Keratinocyte (primary cell): ENCODE measurements at regions not wholly inside any gene's neighbourhood (a gene's known extent, or its start where the extent isn't known, plus 50 kb on each side); places are given as distances from the start of the nearest gene placed in this dataset.

Experiments
- EZH2 ChIP-seq: IDR thresholded peaks from one replicate; pipeline ENCODE4 v1.6.1; 2012; ENCODE audit warnings: inconsistent platforms, mild to moderate bottlenecking, low read length, moderate library complexity
- TF ChIP-seq, protein P1 (sequence below), 3 experiments: IDR thresholded peaks in 1 of 3; conservative IDR thresholded peaks in 1 of 3; optimal IDR thresholded peaks in 1 of 3; 2 replicates in 2 of 3; 3 replicates in 1 of 3; pipeline versions ENCODE3 to v1.5.1; 2011; ENCODE audit warnings: low read length in 3 of 3, mild to moderate bottlenecking in 3 of 3, moderate library complexity in 2 of 3, control low read depth in 1 of 3, inconsistent platforms in 1 of 3; ENCODE audit not compliant: insufficient read depth in 2 of 3; ENCODE audit errors: extremely low read depth in 1 of 3

DNA sequence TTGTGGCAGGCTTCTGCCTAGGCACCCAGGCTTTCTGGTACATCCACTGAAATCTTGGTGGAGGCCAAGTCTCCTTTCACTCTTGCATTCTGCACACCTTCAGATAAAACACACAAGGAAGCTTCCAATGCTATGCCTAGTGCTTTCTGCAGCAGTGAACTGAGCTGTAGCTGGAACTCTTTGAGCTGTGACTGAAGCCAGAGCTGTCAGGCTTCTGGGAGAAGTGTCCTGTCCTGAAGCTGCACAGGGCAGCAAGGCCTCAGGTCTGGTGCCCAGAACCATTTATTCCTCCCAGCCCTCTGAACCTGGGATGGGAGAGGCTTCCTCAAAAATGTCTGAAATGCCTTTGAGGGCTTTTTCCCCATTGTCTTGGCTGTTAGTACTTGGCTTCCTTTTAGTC, 941.7 kb downstream of the LRFN5 start:
- TF ChIP-seq EZH2, result no peak
- TF ChIP-seq, protein P1, sequence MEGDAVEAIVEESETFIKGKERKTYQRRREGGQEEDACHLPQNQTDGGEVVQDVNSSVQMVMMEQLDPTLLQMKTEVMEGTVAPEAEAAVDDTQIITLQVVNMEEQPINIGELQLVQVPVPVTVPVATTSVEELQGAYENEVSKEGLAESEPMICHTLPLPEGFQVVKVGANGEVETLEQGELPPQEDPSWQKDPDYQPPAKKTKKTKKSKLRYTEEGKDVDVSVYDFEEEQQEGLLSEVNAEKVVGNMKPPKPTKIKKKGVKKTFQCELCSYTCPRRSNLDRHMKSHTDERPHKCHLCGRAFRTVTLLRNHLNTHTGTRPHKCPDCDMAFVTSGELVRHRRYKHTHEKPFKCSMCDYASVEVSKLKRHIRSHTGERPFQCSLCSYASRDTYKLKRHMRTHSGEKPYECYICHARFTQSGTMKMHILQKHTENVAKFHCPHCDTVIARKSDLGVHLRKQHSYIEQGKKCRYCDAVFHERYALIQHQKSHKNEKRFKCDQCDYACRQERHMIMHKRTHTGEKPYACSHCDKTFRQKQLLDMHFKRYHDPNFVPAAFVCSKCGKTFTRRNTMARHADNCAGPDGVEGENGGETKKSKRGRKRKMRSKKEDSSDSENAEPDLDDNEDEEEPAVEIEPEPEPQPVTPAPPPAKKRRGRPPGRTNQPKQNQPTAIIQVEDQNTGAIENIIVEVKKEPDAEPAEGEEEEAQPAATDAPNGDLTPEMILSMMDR (optimal IDR thresholded peaks at IDR 0.05 in 1 of 3, IDR thresholded peaks at IDR 0.05 in 1 of 3, conservative IDR thresholded peaks at IDR 0.05 in 1 of 3; ENCODE audit: extremely low read depth in 1 of 3, insufficient read depth in 2 of 3, low read length in 3 of 3), result no peak
